ENCODE measurements at regions not wholly inside any gene's neighbourhood (a gene's known extent, or its start where the extent isn't known, plus 50 kb on each side); places are given as distances from the start of the nearest gene placed in this dataset.

GRCh38 chr5:87020099-87020934 lies 247.4 kb upstream of the RASA1 start:
- Histone ChIP-seq H2AFZ (ENCODE audit: low read length) (peak overlapping the region; percentile 79), H3K4me2 (ENCODE audit: insufficient read depth, low read length, poor library complexity, severe bottlenecking) (no peak overlapping the region), H3K9me3 (replicated peaks in 1 of 2; ENCODE audit: control insufficient read depth in 2 of 2, insufficient read depth in 1 of 2, low read depth in 1 of 2, low read length in 2 of 2) (peaks cover 0 to 4% of the 10 kb centered on the region in 2 donors), H3K9ac (ENCODE audit: low read depth, low read length, poor library complexity) (no peak overlapping the region), H2AK5ac (ENCODE audit: low read depth, low read length) (no peak overlapping the region), H3K4me3 (ENCODE audit: low read length in 2 of 2) (peak overlapping the region in 1 of 2 donors; percentile 20), H4K8ac (ENCODE audit: low read depth, low read length) (no peak overlapping the region), H3K23ac (ENCODE audit: low read depth, low read length, poor library complexity) (no peak overlapping the region), H3K27me3 (ENCODE audit: control insufficient read depth in 3 of 3, insufficient read depth in 3 of 3, low read depth in 1 of 3, low read length in 3 of 3) (no peaks in the 10 kb centered on the region), H3K4ac (ENCODE audit: low read length) (no peak overlapping the region), H4K91ac (ENCODE audit: low read depth, low read length, poor library complexity) (no peak overlapping the region), H2BK120ac (ENCODE audit: low read depth, low read length) (no peak overlapping the region), H3K27ac (replicated peaks; ENCODE audit: low read length) (peak overlapping the region; percentile 59), H3K4me1 (ENCODE audit: control insufficient read depth in 2 of 2, insufficient read depth in 1 of 2, low read depth in 1 of 2, low read length in 2 of 2) (peaks cover 0 to 10% of the 10 kb centered on the region in 2 donors), H3K14ac (ENCODE audit: low read length) (no peak overlapping the region), H2BK5ac (ENCODE audit: low read length) (no peak overlapping the region), H3K18ac (ENCODE audit: low read length) (peak overlapping the region; percentile 36), H2BK15ac (ENCODE audit: low read length) (peak overlapping the region; percentile 33), H3K36me3 (replicated peaks in 1 of 2; ENCODE audit: control insufficient read depth in 2 of 2, insufficient read depth in 2 of 2, low read length in 2 of 2) (no peaks in the 10 kb centered on the region), H3K79me1 (ENCODE audit: low read depth, low read length) (no peaks in the 10 kb centered on the region), H2BK12ac (ENCODE audit: low read length) (no peak overlapping the region)
- peak; percentile 11 for DNase-seq (ENCODE audit: low spot score)
- WGBS, 2 donors (ENCODE audit: extremely low coverage in 2 of 2, insufficient read length in 2 of 2, insufficient replicate concordance in 1 of 2), result no CpG with 5 or more reads among the region's 4 CpGs

GRCh38 chr5:87022415-87022814 lies 245.3 kb upstream of the RASA1 start:
- no peak overlapping the region for H3K4me2 ChIP-seq (ENCODE audit: insufficient read depth, low read length, poor library complexity, severe bottlenecking)
- no peak overlapping the region for H3K14ac ChIP-seq (ENCODE audit: low read length)
- WGBS, 2 donors (ENCODE audit: extremely low coverage in 2 of 2, insufficient read length in 2 of 2, insufficient replicate concordance in 1 of 2), result no CpG with 5 or more reads among the region's 6 CpGs
- H2BK120ac ChIP-seq (ENCODE audit: low read depth, low read length), result no peak overlapping the region
- no peak overlapping the region for H4K8ac ChIP-seq (ENCODE audit: low read depth, low read length)
- H2BK12ac ChIP-seq (ENCODE audit: low read length), result no peak overlapping the region
- peaks cover 0 to 4% of the 10 kb centered on the region in 2 donors for H3K9me3 ChIP-seq (replicated peaks in 1 of 2; ENCODE audit: control insufficient read depth in 2 of 2, insufficient read depth in 1 of 2, low read depth in 1 of 2, low read length in 2 of 2)
- H3K27ac ChIP-seq (replicated peaks; ENCODE audit: low read length), result no peak overlapping the region
- no peak overlapping the region for H3K18ac ChIP-seq (ENCODE audit: low read length)
- H2BK5ac ChIP-seq (ENCODE audit: low read length), result no peak overlapping the region
- H3K79me1 ChIP-seq (ENCODE audit: low read depth, low read length), result no peaks in the 10 kb centered on the region
- H3K4ac ChIP-seq (ENCODE audit: low read length), result no peak overlapping the region
- peaks cover 0 to 10% of the 10 kb centered on the region in 2 donors for H3K4me1 ChIP-seq (ENCODE audit: control insufficient read depth in 2 of 2, insufficient read depth in 1 of 2, low read depth in 1 of 2, low read length in 2 of 2)
- H3K9ac ChIP-seq (ENCODE audit: low read depth, low read length, poor library complexity), result no peak overlapping the region
- no peaks in the 10 kb centered on the region for H3K27me3 ChIP-seq (ENCODE audit: control insufficient read depth in 3 of 3, insufficient read depth in 3 of 3, low read depth in 1 of 3, low read length in 3 of 3)
- DNase-seq (ENCODE audit: low spot score), result no peak
- no peak overlapping the region for H3K4me3 ChIP-seq (ENCODE audit: low read length in 2 of 2)
- no peak overlapping the region for H2AK5ac ChIP-seq (ENCODE audit: low read depth, low read length)
- H2BK15ac ChIP-seq (ENCODE audit: low read length), result no peak overlapping the region
- H3K23ac ChIP-seq (ENCODE audit: low read depth, low read length, poor library complexity), result no peak overlapping the region
- no peak overlapping the region for H4K91ac ChIP-seq (ENCODE audit: low read depth, low read length, poor library complexity)
- no peak overlapping the region for H2AFZ ChIP-seq (ENCODE audit: low read length)
- no peaks in the 10 kb centered on the region for H3K36me3 ChIP-seq (replicated peaks in 1 of 2; ENCODE audit: control insufficient read depth in 2 of 2, insufficient read depth in 2 of 2, low read length in 2 of 2)

DNA sequence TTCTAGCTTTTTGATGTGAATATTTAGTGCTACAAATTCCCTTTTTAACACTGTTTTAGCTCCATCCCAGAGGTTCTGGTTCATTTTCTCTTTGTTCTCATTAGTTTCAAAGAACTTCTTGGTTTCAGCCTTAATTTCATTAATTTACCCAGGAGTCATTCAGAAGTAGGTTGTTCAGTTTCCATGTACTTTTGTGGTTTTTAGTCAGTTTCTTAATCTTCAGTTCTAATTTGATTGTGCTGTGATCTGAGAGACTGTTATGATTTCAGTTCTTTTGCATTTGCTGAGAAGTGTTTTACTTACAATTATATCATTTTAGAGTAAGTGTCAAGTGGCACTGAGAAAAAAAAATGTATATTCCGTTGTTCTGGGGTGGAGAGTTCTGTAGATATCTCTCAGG lies 240.1 kb upstream of the RASA1 start:
- no peak overlapping the region for H4K8ac ChIP-seq (ENCODE audit: low read depth, low read length)
- no CpG with 5 or more reads among the region's 1 CpG for WGBS, 2 donors (ENCODE audit: extremely low coverage in 2 of 2, insufficient read length in 2 of 2, insufficient replicate concordance in 1 of 2)

DNA sequence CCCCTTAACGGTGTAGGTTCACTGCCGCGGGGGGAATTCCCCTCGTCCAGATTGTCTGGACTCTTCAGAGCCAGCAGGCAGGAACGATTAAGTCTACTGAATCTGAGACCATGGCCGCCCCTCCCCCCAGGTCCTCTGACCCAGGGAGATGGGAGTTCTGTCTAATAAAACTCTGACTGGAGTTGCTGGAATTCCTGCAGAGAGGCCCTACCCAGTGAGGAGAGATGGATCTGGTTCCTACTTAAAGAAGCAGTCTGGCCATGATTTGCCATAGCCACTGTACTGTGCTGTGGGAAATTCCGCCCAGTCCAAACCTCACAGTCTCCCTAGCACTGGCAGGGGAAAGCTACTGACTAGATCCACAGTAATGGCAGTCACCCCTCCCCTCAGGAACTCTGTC lies 237.7 kb upstream of the RASA1 start:
- Histone ChIP-seq H3K27me3 (ENCODE audit: control insufficient read depth in 3 of 3, insufficient read depth in 3 of 3, low read depth in 1 of 3, low read length in 3 of 3) (no peaks in the 10 kb centered on the region), H2BK12ac (ENCODE audit: low read length) (no peak overlapping the region), H3K4me1 (ENCODE audit: control insufficient read depth in 2 of 2, insufficient read depth in 1 of 2, low read depth in 1 of 2, low read length in 2 of 2) (no peaks in the 10 kb centered on the region), H3K4ac (ENCODE audit: low read length) (no peak overlapping the region), H3K14ac (ENCODE audit: low read length) (no peak overlapping the region), H4K8ac (ENCODE audit: low read depth, low read length) (no peak overlapping the region), H3K23ac (ENCODE audit: low read depth, low read length, poor library complexity) (no peak overlapping the region), H3K4me3 (ENCODE audit: low read length in 2 of 2) (no peak overlapping the region), H3K9me3 (replicated peaks in 1 of 2; ENCODE audit: control insufficient read depth in 2 of 2, insufficient read depth in 1 of 2, low read depth in 1 of 2, low read length in 2 of 2) (no peaks in the 10 kb centered on the region), H3K4me2 (ENCODE audit: insufficient read depth, low read length, poor library complexity, severe bottlenecking) (no peak overlapping the region), H2AK5ac (ENCODE audit: low read depth, low read length) (no peak overlapping the region), H2AFZ (ENCODE audit: low read length) (no peak overlapping the region), H3K79me1 (ENCODE audit: low read depth, low read length) (no peaks in the 10 kb centered on the region), H3K27ac (replicated peaks; ENCODE audit: low read length) (no peak overlapping the region), H2BK120ac (ENCODE audit: low read depth, low read length) (no peak overlapping the region), H2BK5ac (ENCODE audit: low read length) (peak overlapping the region; percentile 39), H3K36me3 (replicated peaks in 1 of 2; ENCODE audit: control insufficient read depth in 2 of 2, insufficient read depth in 2 of 2, low read length in 2 of 2) (no peaks in the 10 kb centered on the region), H2BK15ac (ENCODE audit: low read length) (no peak overlapping the region), H3K9ac (ENCODE audit: low read depth, low read length, poor library complexity) (no peak overlapping the region), H4K91ac (ENCODE audit: low read depth, low read length, poor library complexity) (no peak overlapping the region), H3K18ac (ENCODE audit: low read length) (no peak overlapping the region)
- no peak for DNase-seq (ENCODE audit: low spot score)
- WGBS, 2 donors (ENCODE audit: extremely low coverage in 2 of 2, insufficient read length in 2 of 2, insufficient replicate concordance in 1 of 2), result no CpG with 5 or more reads among the region's 7 CpGs

More for the DNA sequence above, 240.1 kb upstream of the RASA1 start:
- Histone ChIP-seq H3K4ac (ENCODE audit: low read length) (no peak overlapping the region), H3K4me1 (ENCODE audit: control insufficient read depth in 2 of 2, insufficient read depth in 1 of 2, low read depth in 1 of 2, low read length in 2 of 2) (no peaks in the 10 kb centered on the region), H2AFZ (ENCODE audit: low read length) (no peak overlapping the region), H3K27me3 (ENCODE audit: control insufficient read depth in 3 of 3, insufficient read depth in 3 of 3, low read depth in 1 of 3, low read length in 3 of 3) (no peaks in the 10 kb centered on the region), H3K9me3 (replicated peaks in 1 of 2; ENCODE audit: control insufficient read depth in 2 of 2, insufficient read depth in 1 of 2, low read depth in 1 of 2, low read length in 2 of 2) (no peaks in the 10 kb centered on the region), H2BK120ac (ENCODE audit: low read depth, low read length) (no peak overlapping the region), H3K4me3 (ENCODE audit: low read length in 2 of 2) (no peak overlapping the region), H3K18ac (ENCODE audit: low read length) (no peak overlapping the region), H2BK5ac (ENCODE audit: low read length) (no peak overlapping the region), H3K23ac (ENCODE audit: low read depth, low read length, poor library complexity) (no peak overlapping the region), H3K9ac (ENCODE audit: low read depth, low read length, poor library complexity) (no peak overlapping the region), H3K14ac (ENCODE audit: low read length) (no peak overlapping the region), H3K27ac (replicated peaks; ENCODE audit: low read length) (no peak overlapping the region), H2BK12ac (ENCODE audit: low read length) (no peak overlapping the region), H3K4me2 (ENCODE audit: insufficient read depth, low read length, poor library complexity, severe bottlenecking) (no peak overlapping the region), H2AK5ac (ENCODE audit: low read depth, low read length) (no peak overlapping the region), H3K79me1 (ENCODE audit: low read depth, low read length) (no peaks in the 10 kb centered on the region), H4K91ac (ENCODE audit: low read depth, low read length, poor library complexity) (no peak overlapping the region), H2BK15ac (ENCODE audit: low read length) (no peak overlapping the region), H3K36me3 (replicated peaks in 1 of 2; ENCODE audit: control insufficient read depth in 2 of 2, insufficient read depth in 2 of 2, low read length in 2 of 2) (no peaks in the 10 kb centered on the region)
- no peak for DNase-seq (ENCODE audit: low spot score)
